IMR-90 (cell line): ENCODE measurements at regions not wholly inside any gene's neighbourhood (a gene's known extent, or its start where the extent isn't known, plus 50 kb on each side); places are given as distances from the start of the nearest gene placed in this dataset.

Experiments used
- ATAC-seq: fragments of 200-7000 bp; cut with Tn5 transposase; 2 replicates; pipeline ENCODE4 v1.9.1; 2020; ENCODE audit warnings: low read depth, mild to moderate bottlenecking, moderate library complexity
- BruUV-seq: library from RNA; stranded (reverse); fragments of 400-500 nt; replicated peaks from 2 replicates; lab custom pipeline; 2021; lab: Mats Ljungman, UMichigan
- CTCF ChIA-PET: fragments of 300-600 bp; formaldehyde crosslinking; extraction: SDS; loops from one replicate; lab custom pipeline; 2021; ENCODE audit warnings: antibody characterized with exemption; lab: Yijun Ruan, JAX
- POLR2A ChIA-PET: fragments of 300-600 bp; sonication (Branson Sonifier 250); formaldehyde crosslinking; loops from one replicate; lab custom pipeline; 2022; ENCODE audit warnings: antibody characterized with exemption; ENCODE audit not compliant: unreplicated experiment; lab: Charles Lee
- DNase-seq: peaks from one replicate; pipeline ENCODE4 v3.0.0; 2013
- H2AFZ ChIP-seq: replicated peaks from 2 replicates; pipeline ENCODE3; 2013; ENCODE audit warnings: low read length, mild to moderate bottlenecking; ENCODE audit not compliant: poor library complexity
- H2AK5ac ChIP-seq: 2 replicates; pipeline ENCODE4 v1.6.1; 2013; ENCODE audit warnings: low read depth, low read length, inconsistent platforms
- H2AK9ac ChIP-seq: replicated peaks from 2 replicates; pipeline ENCODE3; 2013; ENCODE audit warnings: mild to moderate bottlenecking, low read depth, low read length, moderate library complexity; ENCODE audit not compliant: poor library complexity
- H2BK120ac ChIP-seq: 2 replicates; pipeline ENCODE4 v1.6.1; 2013; ENCODE audit warnings: low read depth, low read length, inconsistent platforms
- H2BK15ac ChIP-seq: 3 replicates; pipeline ENCODE4 v1.6.1; 2013; ENCODE audit warnings: low read depth, low read length, inconsistent platforms
- H2BK20ac ChIP-seq: 2 replicates; pipeline ENCODE4 v1.6.1; 2013; ENCODE audit warnings: low read depth, mild to moderate bottlenecking, inconsistent platforms, low read length, moderate library complexity
- H2BK5ac ChIP-seq: 2 replicates; pipeline ENCODE4 v1.6.1; 2013; ENCODE audit warnings: mild to moderate bottlenecking, low read depth, low read length, inconsistent platforms; ENCODE audit not compliant: poor library complexity, severe bottlenecking
- H3K14ac ChIP-seq: replicated peaks from 2 replicates; pipeline ENCODE4 v1.6.1; 2013; ENCODE audit warnings: low read depth, low read length, inconsistent platforms
- H3K18ac ChIP-seq: 2 replicates; pipeline ENCODE4 v1.6.1; 2013; ENCODE audit warnings: low read depth, low read length, control low read depth
- H3K23ac ChIP-seq: 2 replicates; pipeline ENCODE4 v1.6.1; 2013; ENCODE audit warnings: low read depth, low read length, inconsistent platforms
- H3K27ac ChIP-seq: 2 replicates; pipeline ENCODE4 v1.5.1; 2013; ENCODE audit warnings: mild to moderate bottlenecking, control low read depth, low read length; ENCODE audit not compliant: insufficient read depth
- H3K27me3 ChIP-seq: 2 replicates; pipeline ENCODE4 v1.6.1; 2013; ENCODE audit warnings: low read length; ENCODE audit not compliant: control insufficient read depth, insufficient read depth
- H3K36me3 ChIP-seq: 2 replicates; pipeline ENCODE4 v1.6.1; 2013; ENCODE audit warnings: low read length, mixed read lengths; ENCODE audit not compliant: control insufficient read depth, insufficient read depth
- H3K4ac ChIP-seq: 2 replicates; pipeline ENCODE4 v1.6.1; 2013; ENCODE audit warnings: low read depth, low read length, inconsistent platforms
- H3K4me1 ChIP-seq: 2 replicates; pipeline ENCODE4 v1.6.1; 2013; ENCODE audit warnings: low read length, mixed read lengths; ENCODE audit not compliant: control insufficient read depth, insufficient read depth
- H3K4me2 ChIP-seq: 2 replicates; pipeline ENCODE4 v1.6.1; 2013; ENCODE audit warnings: low read depth, mild to moderate bottlenecking, control low read depth, low read length, moderate library complexity
- H3K4me3 ChIP-seq: 2 replicates; pipeline ENCODE4 v1.5.1; 2013; ENCODE audit warnings: low read depth, mild to moderate bottlenecking, control low read depth, low read length, moderate library complexity; ENCODE audit not compliant: insufficient read depth
- H3K56ac ChIP-seq: 2 replicates; pipeline ENCODE4 v1.6.1; 2013; ENCODE audit warnings: low read length, inconsistent platforms; ENCODE audit not compliant: insufficient read depth; ENCODE audit errors: extremely low read depth
- H3K79me1 ChIP-seq, 2 experiments: 2 replicates each; pipeline ENCODE4 v1.6.1; 2013; ENCODE audit warnings: low read length in 2 of 2, inconsistent platforms in 1 of 2, low read depth in 1 of 2
- H3K9ac ChIP-seq: 2 replicates; pipeline ENCODE4 v1.6.1; 2013; ENCODE audit warnings: low read depth, low read length, control low read depth
- H3K9me1 ChIP-seq: 2 replicates; pipeline ENCODE4 v1.6.1; 2013; ENCODE audit warnings: low read length, inconsistent platforms; ENCODE audit not compliant: insufficient read depth
- H3K9me3 ChIP-seq: 2 replicates; pipeline ENCODE4 v1.6.1; 2013; ENCODE audit warnings: low read length; ENCODE audit not compliant: control insufficient read depth, insufficient read depth
- H4K20me1 ChIP-seq: 2 replicates; pipeline ENCODE4 v1.6.1; 2013; ENCODE audit warnings: low read length, inconsistent platforms; ENCODE audit not compliant: insufficient read depth
- H4K5ac ChIP-seq: 2 replicates; pipeline ENCODE4 v1.6.1; 2013; ENCODE audit warnings: mild to moderate bottlenecking, low read depth, low read length, control low read depth
- H4K8ac ChIP-seq, 2 experiments: 2 replicates each; pipeline ENCODE4 v1.6.1; 2013; ENCODE audit warnings: low read depth in 2 of 2, low read length in 2 of 2, control low read depth in 1 of 2, inconsistent platforms in 1 of 2
- H4K91ac ChIP-seq: 2 replicates; pipeline ENCODE4 v1.6.1; 2013; ENCODE audit warnings: low read depth, low read length, inconsistent platforms; ENCODE audit not compliant: insufficient read depth
- BHLHE40 ChIP-seq: fragments of 150-350 bp; IDR thresholded peaks from 2 replicates; pipeline ENCODE4 v1.6.1; 2016; ENCODE audit warnings: mild to moderate bottlenecking, low read depth, low read length
- CEBPB ChIP-seq: IDR thresholded peaks from 2 replicates; pipeline ENCODE4 v1.6.1; 2012; ENCODE audit warnings: low read depth, low read length, improper control_type of control experiment
- CHD1 ChIP-seq: IDR thresholded peaks from 2 replicates; pipeline ENCODE4 v1.6.1; 2012; ENCODE audit warnings: low read depth, low read length, improper control_type of control experiment
- MAFK ChIP-seq: IDR thresholded peaks from 2 replicates; pipeline ENCODE4 v1.6.1; 2012; ENCODE audit warnings: low read depth, low read length, improper control_type of control experiment
- MAZ ChIP-seq: IDR thresholded peaks from 2 replicates; pipeline ENCODE4 v1.6.1; 2012; ENCODE audit warnings: low read depth, mild to moderate bottlenecking, low read length, improper control_type of control experiment, moderate library complexity, borderline replicate concordance
- MXI1 ChIP-seq: IDR thresholded peaks from 2 replicates; pipeline ENCODE4 v1.6.1; 2012; ENCODE audit warnings: low read depth, mild to moderate bottlenecking, low read length, moderate library complexity, borderline replicate concordance
- NFE2L2 ChIP-seq: fragments of 150-350 bp; IDR thresholded peaks from 2 replicates; pipeline ENCODE4 v1.6.1; 2016; ENCODE audit warnings: low read depth, mild to moderate bottlenecking, low read length
- POLR2A ChIP-seq: IDR thresholded peaks from 2 replicates; pipeline ENCODE4 v1.6.1; 2012; ENCODE audit warnings: mild to moderate bottlenecking, low read depth, low read length
- RAD21 ChIP-seq: IDR thresholded peaks from 2 replicates; pipeline ENCODE4 v1.6.1; 2012; ENCODE audit warnings: low read length, improper control_type of control experiment
- RCOR1 ChIP-seq: IDR thresholded peaks from 2 replicates; pipeline ENCODE4 v1.6.1; 2012; ENCODE audit warnings: mild to moderate bottlenecking, low read length, improper control_type of control experiment; ENCODE audit not compliant: insufficient replicate concordance
- RFX5 ChIP-seq: IDR thresholded peaks from 2 replicates; pipeline ENCODE4 v1.8.0; 2012; ENCODE audit warnings: low read depth, mild to moderate bottlenecking, low read length, moderate library complexity
- whole genome bisulfite sequencing, 2 experiments: methylation state at CpG; one replicate each; pipeline versions ENCODE4 v1.1.5 to v1.1.7; 2013; ENCODE audit warnings: missing lambda C conversion rate in 2 of 2; ENCODE audit not compliant: insufficient read length in 1 of 2; ENCODE audit errors: extremely low coverage in 2 of 2; 5-methylcytosine and 5-hydroxymethylcytosine counted together
- dilution Hi-C: fragments of 300-500 bp; cut with HindIII; formaldehyde crosslinking; loops from one replicate; pipeline ENCODE4 v1.14.3; 2018; ENCODE audit warnings: low sequenced_read_pairs; ENCODE audit not compliant: unreplicated experiment
- in situ Hi-C: fragments of 300-500 bp; cut with MboI; formaldehyde crosslinking; loops from 3 replicates; pipeline ENCODE4 v1.14.3; 2019; ENCODE audit warnings: low sequenced_read_pairs, inconsistent platforms, mixed read lengths
- intact Hi-C: fragments of 100-400 bp; cut with micrococcal nuclease; formaldehyde crosslinking; loops from 2 replicates; pipeline ENCODE4 v1.10.0; 2022
- TF ChIP-seq, protein P1 (sequence below): fragments of 150-350 bp; IDR thresholded peaks from 2 replicates; pipeline ENCODE4 v1.6.1; 2017; ENCODE audit warnings: mild to moderate bottlenecking, antibody characterized with exemption, low read length, low read depth
- TF ChIP-seq, protein P2 (sequence below): conservative IDR thresholded peaks from 2 replicates; pipeline ENCODE4 v1.5.1; 2012; ENCODE audit warnings: mild to moderate bottlenecking, low read depth, low read length, improper control_type of control experiment

DNA sequence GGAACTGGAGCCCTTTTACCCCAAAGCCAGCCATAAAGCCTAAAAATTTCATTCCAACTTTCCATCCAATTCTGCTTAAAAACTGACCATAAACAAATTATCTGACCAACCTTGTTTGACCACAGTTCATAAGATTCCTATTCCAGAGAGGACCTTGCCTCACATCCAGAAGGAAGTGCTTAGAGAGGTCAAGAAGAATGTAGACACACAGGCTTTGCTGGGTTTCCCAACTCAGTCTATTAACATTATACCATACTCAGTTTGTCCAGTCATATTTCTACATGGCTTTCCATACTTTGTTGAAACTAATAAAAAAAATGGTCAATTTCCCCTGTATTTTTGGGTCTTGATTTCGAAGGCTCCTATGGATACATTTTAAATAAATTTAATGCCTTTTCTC is 1522.5 kb downstream of the ARAP2 start:
- Histone ChIP-seq H3K4ac (no peak overlapping the region), H3K79me1 (no peaks in the 10 kb centered on the region), H3K9me1 (no peaks in the 10 kb centered on the region), H3K4me2 (no peak overlapping the region), H2AK5ac (no peak overlapping the region), H3K4me3 (no peak overlapping the region), H3K18ac (no peak overlapping the region), H3K9me3 (no peaks in the 10 kb centered on the region), H2AK9ac (no peak overlapping the region), H2BK120ac (no peak overlapping the region), H2BK20ac (no peak overlapping the region), H3K9ac (no peak overlapping the region), H4K8ac (no peak overlapping the region), H3K14ac (no peak overlapping the region), H3K36me3 (no peaks in the 10 kb centered on the region), H4K5ac (no peak overlapping the region), H3K27me3 (no peaks in the 10 kb centered on the region), H2AFZ (no peak overlapping the region), H3K4me1 (no peaks in the 10 kb centered on the region), H3K23ac (no peak overlapping the region), H4K20me1 (no peaks in the 10 kb centered on the region), H3K27ac (no peak overlapping the region), H3K56ac (no peak overlapping the region), H2BK15ac (no peak overlapping the region), H4K91ac (no peak overlapping the region), H2BK5ac (no peak overlapping the region)
- WGBS, 2 experiments, result no CpG with 5 or more reads among the region's 1 CpG
- no TSS peak for BruUV-seq
- TF ChIP-seq CEBPB (no peak), RFX5 (no peak), RAD21 (no peak), MXI1 (no peak), NFE2L2 (no peak), RCOR1 (no peak), MAFK (no peak), CHD1 (no peak), POLR2A (no peak), MAZ (no peak), BHLHE40 (no peak)
- TF ChIP-seq, protein P1, sequence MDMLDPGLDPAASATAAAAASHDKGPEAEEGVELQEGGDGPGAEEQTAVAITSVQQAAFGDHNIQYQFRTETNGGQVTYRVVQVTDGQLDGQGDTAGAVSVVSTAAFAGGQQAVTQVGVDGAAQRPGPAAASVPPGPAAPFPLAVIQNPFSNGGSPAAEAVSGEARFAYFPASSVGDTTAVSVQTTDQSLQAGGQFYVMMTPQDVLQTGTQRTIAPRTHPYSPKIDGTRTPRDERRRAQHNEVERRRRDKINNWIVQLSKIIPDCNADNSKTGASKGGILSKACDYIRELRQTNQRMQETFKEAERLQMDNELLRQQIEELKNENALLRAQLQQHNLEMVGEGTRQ, result no peak
- TF ChIP-seq, protein P2, sequence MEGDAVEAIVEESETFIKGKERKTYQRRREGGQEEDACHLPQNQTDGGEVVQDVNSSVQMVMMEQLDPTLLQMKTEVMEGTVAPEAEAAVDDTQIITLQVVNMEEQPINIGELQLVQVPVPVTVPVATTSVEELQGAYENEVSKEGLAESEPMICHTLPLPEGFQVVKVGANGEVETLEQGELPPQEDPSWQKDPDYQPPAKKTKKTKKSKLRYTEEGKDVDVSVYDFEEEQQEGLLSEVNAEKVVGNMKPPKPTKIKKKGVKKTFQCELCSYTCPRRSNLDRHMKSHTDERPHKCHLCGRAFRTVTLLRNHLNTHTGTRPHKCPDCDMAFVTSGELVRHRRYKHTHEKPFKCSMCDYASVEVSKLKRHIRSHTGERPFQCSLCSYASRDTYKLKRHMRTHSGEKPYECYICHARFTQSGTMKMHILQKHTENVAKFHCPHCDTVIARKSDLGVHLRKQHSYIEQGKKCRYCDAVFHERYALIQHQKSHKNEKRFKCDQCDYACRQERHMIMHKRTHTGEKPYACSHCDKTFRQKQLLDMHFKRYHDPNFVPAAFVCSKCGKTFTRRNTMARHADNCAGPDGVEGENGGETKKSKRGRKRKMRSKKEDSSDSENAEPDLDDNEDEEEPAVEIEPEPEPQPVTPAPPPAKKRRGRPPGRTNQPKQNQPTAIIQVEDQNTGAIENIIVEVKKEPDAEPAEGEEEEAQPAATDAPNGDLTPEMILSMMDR, result no peak
- ChIA-PET CTCF (no interaction called here), POLR2A (no interaction called here)
- DNase-seq (no peak), ATAC-seq (no peak)
- intact Hi-C loops (loop anchor here (5.0 kb wide), 1 partner anchor 1075 kb away; no protein-coding TSS in a partner anchor), in situ Hi-C loops (no loop called here), dilution Hi-C loops (no loop called here)
